Hippocampal formation (tissue), 2 donors: ENCODE measurements at regions not wholly inside any gene's neighbourhood (a gene's known extent, or its start where the extent isn't known, plus 50 kb on each side); places are given as distances from the start of the nearest gene placed in this dataset.
"Not testable (repeated sequence)": the region's sequence is repeated elsewhere in the genome, so short reads cannot be mapped to it uniquely, and the experiment has no call there.

Experiments
- DNase-seq, 2 donors: peaks; one replicate each; lab custom pipeline; 2025; lab: John Stamatoyannopoulos, UW

DNA sequence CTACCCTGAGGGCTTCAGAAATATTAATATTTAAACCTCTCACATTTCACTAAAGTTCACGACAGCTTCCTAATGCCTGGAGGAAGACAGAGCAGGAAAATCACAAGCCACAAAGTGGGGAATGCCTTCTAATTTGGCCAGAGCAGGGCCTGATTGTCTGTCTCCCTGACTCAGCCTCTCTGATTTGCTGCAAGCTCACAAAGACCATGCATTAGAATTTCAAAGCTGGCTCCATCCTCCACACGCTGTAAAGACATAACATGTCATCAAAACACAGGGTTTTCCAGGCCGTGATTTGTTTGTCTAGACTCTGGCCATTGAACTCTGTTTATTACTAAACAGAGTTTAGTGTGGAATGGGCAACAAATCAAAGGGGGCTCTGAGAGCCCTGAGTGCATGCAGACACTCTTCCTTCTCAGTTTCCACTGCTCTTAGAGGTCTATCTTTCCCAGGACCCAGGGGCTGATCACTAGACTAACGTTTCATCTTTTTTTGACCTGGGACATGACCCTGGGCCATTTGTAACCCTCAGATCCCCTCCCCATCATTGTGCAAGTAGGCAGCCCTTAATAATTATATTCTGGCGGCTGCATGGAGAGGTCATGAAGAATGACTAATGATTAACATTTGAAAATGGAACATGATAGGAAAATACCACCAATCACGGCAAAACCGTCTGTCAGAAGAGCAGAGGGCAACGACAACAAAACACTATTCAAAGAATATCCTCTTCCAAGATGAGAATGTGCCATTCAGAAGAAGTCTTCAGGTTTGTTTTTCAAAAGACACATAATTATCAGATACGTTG lies 140.2 kb downstream of the ENC1 start:
- no peak for DNase-seq

DNA sequence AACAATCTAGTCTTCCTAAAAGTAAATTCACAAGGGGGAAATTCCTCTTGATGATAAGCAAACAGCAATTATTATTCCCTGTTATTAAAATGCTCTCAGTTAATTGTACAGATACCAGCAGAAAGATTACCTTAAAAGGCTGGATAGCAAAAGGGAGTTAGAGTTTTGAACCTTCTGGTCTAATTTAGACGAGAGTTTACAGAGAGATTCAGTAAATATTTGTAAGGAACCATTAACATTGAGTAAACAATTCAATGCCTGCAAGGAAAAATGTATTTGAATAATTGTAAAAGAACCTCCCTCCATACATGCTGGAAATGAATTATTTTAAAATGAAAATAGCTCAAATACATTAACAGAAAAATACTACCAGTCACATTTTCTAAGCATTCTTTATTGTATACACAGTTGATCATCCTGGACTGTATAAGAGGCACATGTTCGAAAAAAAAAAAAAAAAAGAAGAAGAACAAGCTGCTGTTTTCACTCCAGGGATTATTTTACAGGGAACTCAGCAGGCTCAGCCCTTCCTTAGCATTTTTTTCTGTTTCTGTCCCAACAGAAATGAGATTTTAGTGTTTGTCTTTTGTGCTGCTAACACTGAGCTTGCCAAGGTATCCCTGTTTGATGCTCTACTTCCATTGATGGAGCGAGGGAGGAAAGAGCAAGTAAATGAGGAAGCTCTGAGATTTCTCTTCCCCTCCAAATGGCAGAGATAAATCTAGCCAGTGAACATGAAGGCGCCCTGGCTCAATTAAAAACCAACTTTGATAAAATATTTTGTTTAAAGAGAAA lies 141.1 kb downstream of the ENC1 start:
- DNase-seq = no peak

- DNase-seq = no peak
Measured at GRCh38 chr5:74497706-74498105, 142.8 kb downstream of the ENC1 start.

- no peak for DNase-seq
Measured at GRCh38 chr5:74493411-74493810, 147.1 kb downstream of the ENC1 start.

GRCh38 chr5:74492230-74492629 lies 148.3 kb downstream of the ENC1 start:
- DNase-seq = no peak

DNA sequence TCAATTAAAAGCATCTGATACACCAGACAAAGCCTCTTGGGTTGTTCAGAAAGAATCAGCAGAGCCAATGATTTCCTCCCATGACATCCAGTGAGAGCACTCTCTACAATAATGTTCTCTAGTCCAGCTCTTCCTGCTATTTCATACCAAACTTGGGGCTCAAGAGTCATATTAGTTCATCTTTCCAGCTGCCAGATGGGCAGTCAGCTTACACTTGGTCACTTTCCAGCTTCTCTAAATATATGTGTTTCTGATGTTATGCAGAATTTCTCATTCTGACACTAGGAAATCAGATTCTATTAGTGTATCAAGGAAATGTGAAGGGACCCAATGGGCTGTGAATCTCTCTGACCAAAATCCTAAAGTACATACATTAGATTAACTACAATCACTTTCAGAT lies 148.9 kb downstream of the ENC1 start:
- no peak for DNase-seq

GRCh38 chr5:74490814-74491213 lies 149.7 kb downstream of the ENC1 start:
- DNase-seq = no peak

DNA sequence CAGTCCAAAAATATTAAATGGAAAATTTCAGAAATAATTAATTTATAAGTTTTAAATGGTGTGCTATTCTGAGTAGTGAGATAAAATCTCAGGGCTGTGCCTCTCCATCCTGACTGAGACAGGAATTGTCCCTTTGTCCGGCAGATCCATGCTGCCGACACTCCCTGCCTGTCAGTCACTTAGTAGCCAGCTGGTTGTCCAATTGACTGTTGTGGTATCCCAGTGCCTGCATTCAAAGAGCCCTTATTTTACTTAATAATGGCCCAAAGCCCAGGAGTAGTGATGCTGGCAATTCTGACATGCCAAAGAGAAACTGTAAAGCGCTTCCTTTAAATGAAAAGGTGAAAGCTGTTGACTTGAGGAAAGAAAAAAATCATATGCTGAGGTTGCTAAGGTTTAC lies 157.5 kb downstream of the ENC1 start:
- no peak for DNase-seq

DNA sequence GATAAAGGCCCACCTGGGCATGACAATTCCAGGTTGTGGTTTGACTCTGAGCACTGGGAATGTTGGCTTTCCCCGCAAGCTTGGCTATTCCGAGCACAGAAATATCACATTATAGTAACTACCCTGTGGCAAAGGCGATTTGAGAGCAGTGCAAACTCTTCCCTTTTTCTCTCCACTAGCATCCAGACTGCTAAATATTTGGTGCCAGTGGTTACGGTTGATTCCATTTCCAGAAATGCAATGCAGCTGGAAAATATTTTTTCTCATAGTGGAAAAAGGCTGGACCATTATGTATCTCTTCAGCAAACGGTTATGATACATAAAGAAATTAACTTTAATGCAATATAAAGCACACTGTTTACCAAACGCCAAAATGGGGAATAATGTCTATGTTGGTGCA lies 158.0 kb downstream of the ENC1 start:
- no peak for DNase-seq

DNA sequence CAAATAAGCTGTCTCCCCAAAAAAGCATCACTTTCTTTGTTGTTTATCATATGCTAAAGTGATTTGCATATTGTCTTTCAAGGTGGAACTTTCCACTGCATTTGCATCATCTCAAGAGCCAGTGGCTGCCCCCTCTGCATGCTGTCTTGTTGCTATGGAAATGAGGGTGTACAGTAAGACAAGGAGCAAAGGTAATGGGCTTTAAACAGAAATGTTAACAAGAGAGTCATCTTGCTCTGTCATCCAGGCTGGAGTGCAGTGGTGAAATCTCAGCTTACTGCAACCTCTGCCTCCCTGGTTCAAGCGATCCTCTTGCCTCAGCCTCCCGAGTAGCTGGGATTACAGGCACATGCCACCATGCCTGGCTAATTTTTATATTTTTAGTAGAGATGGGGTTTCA lies 159.2 kb downstream of the ENC1 start:
- not testable (repeated sequence) for DNase-seq

DNA sequence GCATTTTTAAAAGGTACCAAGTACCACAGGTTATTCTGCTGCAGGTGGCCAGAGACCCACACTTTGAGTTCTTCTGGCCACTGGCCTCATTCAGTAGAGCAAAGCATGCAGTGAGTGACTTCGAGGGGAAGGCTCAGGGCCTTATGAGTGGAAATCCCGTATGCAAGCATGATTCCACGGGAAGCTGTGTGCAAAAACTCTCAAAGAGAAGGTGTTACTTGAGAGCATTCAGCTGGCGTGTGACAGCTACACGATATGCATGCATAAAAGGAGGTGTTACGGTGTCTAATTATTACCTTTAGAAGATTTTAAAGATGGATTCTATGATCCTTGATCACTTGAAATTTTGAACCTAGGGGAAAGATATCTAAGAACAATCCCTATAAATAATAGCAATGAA lies 160.3 kb downstream of the ENC1 start:
- no peak for DNase-seq

GRCh38 chr5:74478328-74478727 lies 162.2 kb downstream of the ENC1 start:
- no peak for DNase-seq

DNA sequence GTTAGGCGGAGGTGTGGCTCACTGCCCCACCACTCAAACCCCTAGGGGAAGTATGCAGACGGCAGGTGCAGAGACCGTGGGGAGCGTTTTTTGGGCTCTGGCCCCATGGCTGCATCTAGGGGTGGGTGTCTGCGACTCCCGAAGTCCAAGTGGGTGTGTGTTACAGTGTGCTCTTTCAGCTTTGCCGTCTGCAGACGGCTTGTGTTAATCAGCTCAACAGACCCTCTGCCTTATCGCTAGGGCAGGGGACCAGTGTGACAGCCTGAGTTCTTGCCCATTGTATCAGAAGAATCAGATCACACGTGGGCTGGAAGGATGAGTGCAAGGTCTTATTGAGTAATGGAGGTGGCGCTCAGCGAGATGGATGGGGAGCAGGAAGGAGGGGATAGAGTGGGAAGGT lies 162.8 kb downstream of the ENC1 start:
- no peak for DNase-seq

- no peak for DNase-seq
Measured at GRCh38 chr5:74476819-74477453, 163.6 kb downstream of the ENC1 start.

GRCh38 chr5:74476046-74476818 lies 164.3 kb downstream of the ENC1 start:
- no peak for DNase-seq

- DNase-seq = no peak
Measured at GRCh38 chr5:74471875-74472274, 168.7 kb downstream of the ENC1 start.

- DNase-seq = no peak
Measured at GRCh38 chr5:74469234-74469994, 171.1 kb downstream of the ENC1 start.

DNA sequence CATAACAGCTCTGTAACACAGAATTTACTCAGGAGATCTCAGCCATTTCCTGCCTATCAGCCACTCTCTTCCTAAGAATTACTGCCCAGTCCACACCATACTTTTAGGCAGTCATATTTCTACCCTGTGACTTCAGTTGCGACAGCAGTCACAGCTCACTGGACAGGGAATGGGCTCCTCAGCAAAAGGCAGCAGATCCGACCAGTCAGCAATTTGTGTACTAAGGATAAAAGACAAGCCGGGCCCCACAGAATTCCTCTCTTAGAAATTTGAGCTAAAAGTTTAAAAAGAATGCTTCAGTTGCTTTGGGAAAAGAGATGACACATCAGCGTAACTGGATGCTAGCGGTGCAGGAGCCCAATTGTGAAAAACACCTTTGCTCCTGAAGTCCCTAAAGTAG lies 172.1 kb downstream of the ENC1 start:
- DNase-seq = no peak

- DNase-seq = no peak
Measured at GRCh38 chr5:74465724-74466123, 174.8 kb downstream of the ENC1 start.

DNA sequence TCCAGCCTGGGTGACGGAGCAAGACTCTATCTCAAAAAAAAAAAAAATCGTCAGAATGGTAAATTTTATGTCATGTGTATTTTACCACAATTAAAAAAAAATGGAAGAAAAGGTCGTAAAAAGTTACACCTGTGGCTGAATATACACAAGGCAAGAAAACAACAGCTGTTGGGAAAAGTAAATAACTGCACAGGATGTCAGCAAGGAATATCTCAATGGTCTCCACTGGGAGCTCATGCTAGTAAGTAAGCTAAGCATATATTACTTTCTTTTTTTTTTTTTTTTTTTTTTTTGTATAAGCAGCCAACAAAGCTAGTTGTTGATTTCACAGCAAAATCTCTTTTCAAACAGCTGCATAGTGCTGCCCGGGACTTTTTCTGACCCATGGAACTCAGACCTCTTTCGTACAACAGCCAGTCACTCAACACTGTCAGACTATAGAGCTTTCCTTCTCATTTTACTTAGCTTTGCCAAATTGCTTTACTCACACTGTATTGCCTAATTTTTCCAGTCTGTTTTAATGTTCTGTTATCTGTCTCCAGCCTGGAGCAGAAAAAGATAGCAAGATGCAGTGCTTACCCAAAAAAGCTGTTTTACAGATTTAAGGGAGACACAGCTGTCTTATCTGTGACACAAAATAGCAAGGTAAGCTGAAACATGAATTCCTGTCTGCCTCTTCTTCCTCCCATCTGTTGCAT lies 175.9 kb downstream of the ENC1 start:
- DNase-seq = no peak

GRCh38 chr5:74462356-74462755 lies 178.2 kb downstream of the ENC1 start:
- DNase-seq = no peak
